ENCODE measurements at regions not wholly inside any gene's neighbourhood (a gene's known extent, or its start where the extent isn't known, plus 50 kb on each side); places are given as distances from the start of the nearest gene placed in this dataset.

GRCh38 chr3:15859507-15860013 lies 61.8 kb upstream of the ANKRD28 start:
- H3K9ac ChIP-seq (ENCODE audit: extremely low read depth, insufficient read length, low read length): no peak overlapping the region
- no peak overlapping the region for H2AFZ ChIP-seq (ENCODE audit: low read length)
- no peak overlapping the region for H3T11ph ChIP-seq (ENCODE audit: low read length)
- H3K27me3 ChIP-seq (ENCODE audit: insufficient read depth, low read length): no peaks in the 10 kb centered on the region
- H3K4me2 ChIP-seq (ENCODE audit: insufficient read depth, insufficient read length, low read length): peak overlapping the region; percentile 78
- TF ChIP-seq CTCF (conservative IDR thresholded peaks at IDR 0.05): no peak
- no CpG with 5 or more reads among the region's 73 CpGs for WGBS (ENCODE audit: extremely low coverage, insufficient read length, low lambda C conversion rate)
- no peak overlapping the region for H4K8ac ChIP-seq (replicated peaks; ENCODE audit: insufficient read length, low read depth, low read length)
- no peak overlapping the region for H3K27ac ChIP-seq (ENCODE audit: insufficient read length, low read depth, low read length)
- Mint-ChIP-seq H3K4me3 (peak overlapping the region; percentile 88 to 90), H3K9me3 (peaks cover 3 to 6% of the 10 kb centered on the region in 2 experiments; a peak in 2 of 5 replicates), H3K4me1 (peaks cover 21 to 36% of the 10 kb centered on the region in 2 experiments), H3K27me3 (ENCODE audit: low read depth) (peaks cover 3% of the 10 kb centered on the region; the same call in 1 of the 2 replicates), H3K36me3 (ENCODE audit: insufficient read depth in 1 of 3, low read depth in 3 of 3) (peaks cover 12 to 18% (median 14%) of the 10 kb centered on the region in 3 experiments; a peak in 6 of 7 replicates), H3K27ac (peak overlapping the region in 1 of 3 experiments; percentile 65; a peak in 1 of 7 replicates)
- no peaks in the 10 kb centered on the region for H3K9me3 ChIP-seq (ENCODE audit: control insufficient read depth, low read depth, low read length)
- H4K20me1 ChIP-seq (ENCODE audit: control insufficient read depth, insufficient read depth, insufficient read length): no peaks in the 10 kb centered on the region
- no peaks in the 10 kb centered on the region for H3K4me1 ChIP-seq (ENCODE audit: insufficient read depth, low read length)
- peaks cover 7% of the 10 kb centered on the region for H3K23me2 ChIP-seq (ENCODE audit: insufficient read length, low read depth, low read length, poor library complexity, severe bottlenecking)
- H3K79me1 ChIP-seq (ENCODE audit: insufficient read depth, low read depth, low read length, poor library complexity, severe bottlenecking): peaks cover 2% of the 10 kb centered on the region
- H2BK120ac ChIP-seq (ENCODE audit: low read depth, low read length, poor library complexity, severe bottlenecking): no peak overlapping the region
- H3K4ac ChIP-seq (ENCODE audit: low read depth, low read length): no peak overlapping the region
- peaks cover 19% of the 10 kb centered on the region; the same call in 1 of the 2 replicates for H3K79me2 ChIP-seq (ENCODE audit: insufficient read depth, low read length)
- peak; percentile 84 for DNase-seq
- H2AK5ac ChIP-seq (ENCODE audit: insufficient read length, low read length): no peak overlapping the region
- H4K91ac ChIP-seq (ENCODE audit: insufficient read length, low read depth, low read length): no peak overlapping the region
- H2BK15ac ChIP-seq (ENCODE audit: low read depth, low read length): no peak overlapping the region
- no peak overlapping the region for H2BK12ac ChIP-seq (ENCODE audit: insufficient read length, low read depth, low read length)
- peak overlapping the region; percentile 87 for H3K14ac ChIP-seq (ENCODE audit: insufficient read depth, low read length)
- no peak overlapping the region for H2BK20ac ChIP-seq (ENCODE audit: low read depth, low read length, poor library complexity, severe bottlenecking)
- no peak overlapping the region for H3K56ac ChIP-seq (ENCODE audit: insufficient read length, low read depth, low read length)
- no peak overlapping the region for H2BK5ac ChIP-seq (ENCODE audit: insufficient read length, low read length)
- H4K5ac ChIP-seq (ENCODE audit: insufficient read length, low read depth, low read length): no peak overlapping the region
- H3K18ac ChIP-seq (ENCODE audit: insufficient read length, low read depth, low read length): no peak overlapping the region
- no peak overlapping the region for H3K23ac ChIP-seq (ENCODE audit: insufficient read length, low read depth, low read length)
